Glomerular endothelial cell (primary cell): ENCODE measurements at regions not wholly inside any gene's neighbourhood (a gene's known extent, or its start where the extent isn't known, plus 50 kb on each side); places are given as distances from the start of the nearest gene placed in this dataset.

Source experiments
- DNase-seq: peaks from one replicate; pipeline ENCODE4 v3.0.0-alpha.2; 2011; ENCODE audit warnings: low read depth, low spot score; ENCODE audit errors: extremely low read depth

GRCh38 chr11:24298146-24298545 lies 198.7 kb upstream of the LUZP2 start:
- DNase-seq: no peak

- no peak for DNase-seq
Measured at GRCh38 chr11:24311974-24312373, 184.9 kb upstream of the LUZP2 start.

- DNase-seq: peak; percentile 50
Measured at GRCh38 chr11:24312464-24313238, 184.2 kb upstream of the LUZP2 start.

- no peak for DNase-seq
Measured at GRCh38 chr11:24321229-24321628, 175.6 kb upstream of the LUZP2 start.

- no peak for DNase-seq
Measured at GRCh38 chr11:24324211-24324610, 172.6 kb upstream of the LUZP2 start.

GRCh38 chr11:24344222-24344621 lies 152.6 kb upstream of the LUZP2 start:
- no peak for DNase-seq

DNA sequence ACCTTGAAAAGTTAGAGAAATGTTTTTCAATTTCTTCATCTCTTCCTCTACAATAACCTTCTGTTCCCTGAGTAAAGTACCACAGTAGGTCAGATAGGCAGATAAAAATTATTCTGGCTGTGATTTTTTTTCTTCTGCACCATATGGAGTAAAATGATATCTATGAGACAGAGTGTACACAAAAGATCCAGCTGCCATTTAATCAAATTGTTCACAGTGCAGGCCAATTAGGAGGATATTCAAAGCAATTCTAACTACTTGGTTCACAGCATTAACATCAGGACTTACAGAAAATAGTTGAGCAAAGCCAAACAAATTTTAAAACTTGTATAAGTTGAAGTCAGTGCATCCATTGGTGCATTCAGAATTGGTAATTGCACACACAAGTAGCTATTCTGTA lies 147.9 kb upstream of the LUZP2 start:
- no peak for DNase-seq

GRCh38 chr11:24351179-24351578 lies 145.7 kb upstream of the LUZP2 start:
- DNase-seq: no peak

DNA sequence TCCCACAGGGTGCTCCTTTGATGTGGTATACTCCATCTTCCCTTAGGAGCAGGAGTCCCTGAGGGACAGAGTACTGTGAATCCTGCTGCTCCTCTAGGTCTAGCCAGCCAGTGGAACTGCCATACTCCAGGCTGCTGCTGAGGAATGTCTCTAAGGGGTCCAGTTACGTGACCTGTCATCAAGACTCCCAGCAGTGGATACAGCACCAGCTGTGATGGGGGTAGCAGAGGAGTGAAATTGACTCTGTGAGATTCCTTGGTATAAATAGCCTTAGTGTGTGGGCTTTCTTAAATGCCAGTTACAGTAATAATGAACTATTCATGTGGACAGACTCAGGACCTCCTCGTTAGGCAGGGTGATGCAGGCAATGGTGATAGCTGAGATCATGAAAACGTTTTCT lies 140.4 kb upstream of the LUZP2 start:
- no peak for DNase-seq

DNA sequence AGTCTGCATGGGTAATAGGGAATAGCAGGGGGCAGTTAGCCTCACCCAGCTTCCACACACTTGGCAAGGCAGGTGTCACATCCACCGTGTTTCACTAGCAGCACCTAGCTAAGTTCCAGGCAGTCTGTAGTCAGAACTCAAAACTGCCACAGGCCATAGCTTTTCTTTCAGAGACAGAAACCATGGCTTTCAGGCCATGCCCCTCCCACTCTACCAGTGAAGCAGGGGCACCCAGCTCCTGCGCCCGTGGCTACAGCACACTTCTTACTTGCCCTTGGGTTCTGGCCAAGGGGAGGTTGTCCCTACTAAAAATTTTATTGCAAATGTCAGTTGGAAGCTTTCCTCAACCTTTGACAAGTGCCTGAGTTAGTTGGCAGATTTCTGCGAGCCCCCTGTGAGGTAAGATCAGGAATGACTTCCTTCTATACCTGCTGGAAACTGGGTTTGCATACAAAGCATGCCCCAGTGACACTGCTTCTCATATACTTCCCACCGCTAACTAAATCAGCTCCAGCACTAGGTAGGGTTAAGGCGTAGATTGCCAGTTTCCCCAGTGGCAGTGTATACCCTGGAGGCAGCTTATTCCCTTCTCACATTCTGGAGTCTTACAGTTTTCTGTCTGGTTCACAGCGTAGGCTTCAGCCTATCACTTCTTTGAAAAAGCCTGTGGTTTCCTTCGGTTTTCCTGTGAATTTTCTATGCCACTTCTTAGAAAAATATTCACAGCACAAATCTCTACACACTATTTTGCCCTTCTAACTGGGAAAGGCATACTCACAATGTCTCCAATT lies 139.0 kb upstream of the LUZP2 start:
- DNase-seq: no peak

- no peak for DNase-seq
Measured at GRCh38 chr11:24372491-24372890, 124.4 kb upstream of the LUZP2 start.

DNA sequence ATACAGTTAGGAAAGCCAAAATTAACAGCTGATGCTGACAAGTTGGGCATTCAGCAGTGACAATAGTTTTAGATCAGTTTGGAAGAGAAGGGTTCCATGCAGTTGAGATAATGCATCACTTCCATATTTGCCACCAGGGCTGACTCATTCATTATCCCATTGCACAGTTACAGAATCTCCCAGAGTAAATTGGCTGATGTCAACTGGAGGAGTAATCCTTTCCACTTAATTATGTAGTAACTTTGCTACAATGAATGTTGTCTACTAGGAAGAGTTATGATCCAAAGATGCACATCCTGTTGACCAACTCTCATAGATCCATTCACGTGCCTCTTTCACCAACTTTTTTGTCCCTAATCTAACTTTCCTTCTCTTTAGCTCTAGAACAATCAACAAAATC lies 123.3 kb upstream of the LUZP2 start:
- DNase-seq: no peak

DNA sequence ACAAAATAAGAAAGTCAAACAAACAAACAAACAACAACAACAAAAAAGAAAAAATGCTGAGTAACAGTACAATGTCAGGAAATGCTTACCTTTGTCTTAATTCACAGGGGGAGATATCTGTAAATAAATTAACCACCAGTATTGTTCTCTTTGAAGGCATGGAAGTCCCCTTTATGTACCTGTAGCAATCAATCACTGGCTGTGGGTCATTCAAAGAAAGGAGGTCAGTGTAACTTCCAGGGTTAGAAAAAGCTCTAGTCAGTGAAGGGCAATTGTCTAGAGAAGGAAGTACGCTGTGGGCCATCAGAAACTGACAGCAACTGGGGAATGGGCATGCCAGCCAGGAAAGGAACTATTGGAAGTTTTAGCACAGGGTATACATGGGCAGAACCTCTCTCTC lies 121.5 kb upstream of the LUZP2 start:
- DNase-seq: no peak

GRCh38 chr11:24375931-24376330 lies 120.9 kb upstream of the LUZP2 start:
- DNase-seq: no peak

- no peak for DNase-seq
Measured at GRCh38 chr11:24383137-24383536, 113.7 kb upstream of the LUZP2 start.

- DNase-seq: no peak
Measured at GRCh38 chr11:24384240-24384639, 112.6 kb upstream of the LUZP2 start.

GRCh38 chr11:24386546-24387397 lies 110.1 kb upstream of the LUZP2 start:
- peak; percentile 27 for DNase-seq

DNA sequence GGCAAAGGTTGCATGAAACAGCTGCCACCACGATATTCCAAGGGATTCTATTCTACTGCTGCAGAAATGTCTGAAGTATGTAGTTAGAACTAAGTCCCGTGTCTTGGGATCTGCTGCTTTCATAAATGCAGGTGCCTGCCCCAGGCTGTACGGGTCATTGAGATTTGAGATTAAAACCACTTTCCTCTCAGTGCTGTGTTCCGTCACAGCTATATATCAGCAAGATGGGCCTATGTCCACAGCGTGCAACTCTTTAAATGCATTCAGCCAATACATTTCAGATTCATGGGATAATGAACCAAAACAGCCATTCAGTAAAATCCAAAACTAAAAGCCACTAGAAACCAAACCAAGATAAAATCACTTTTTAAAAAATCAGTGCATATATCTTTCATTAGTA lies 107.3 kb upstream of the LUZP2 start:
- no peak for DNase-seq

- DNase-seq: no peak
Measured at GRCh38 chr11:24390016-24390415, 106.8 kb upstream of the LUZP2 start.

DNA sequence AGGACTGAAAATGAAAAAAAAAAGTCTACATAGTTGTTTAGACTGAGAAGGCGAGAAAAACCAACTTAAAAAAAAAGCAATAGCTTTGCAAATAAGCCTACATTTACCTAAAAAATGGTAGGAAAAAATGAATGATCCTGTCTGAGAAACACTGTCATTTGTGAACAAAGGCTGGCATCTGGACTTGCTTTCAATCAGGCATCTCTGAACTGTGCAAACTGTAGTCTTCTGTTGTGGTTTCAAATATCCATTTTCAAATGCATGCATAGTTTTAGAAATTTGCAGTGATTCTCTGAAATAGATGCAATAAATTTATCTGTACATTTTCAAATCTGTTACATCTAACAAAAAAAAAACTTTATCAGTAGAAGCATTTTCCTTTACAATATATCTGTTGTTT lies 106.1 kb upstream of the LUZP2 start:
- DNase-seq: no peak

GRCh38 chr11:24391167-24391566 lies 105.7 kb upstream of the LUZP2 start:
- DNase-seq: no peak
